ENCODE measurements at regions not wholly inside any gene's neighbourhood (a gene's known extent, or its start where the extent isn't known, plus 50 kb on each side); places are given as distances from the start of the nearest gene placed in this dataset.
"Not testable (repeated sequence)": the region's sequence is repeated elsewhere in the genome, so short reads cannot be mapped to it uniquely, and the experiment has no call there.

DNA sequence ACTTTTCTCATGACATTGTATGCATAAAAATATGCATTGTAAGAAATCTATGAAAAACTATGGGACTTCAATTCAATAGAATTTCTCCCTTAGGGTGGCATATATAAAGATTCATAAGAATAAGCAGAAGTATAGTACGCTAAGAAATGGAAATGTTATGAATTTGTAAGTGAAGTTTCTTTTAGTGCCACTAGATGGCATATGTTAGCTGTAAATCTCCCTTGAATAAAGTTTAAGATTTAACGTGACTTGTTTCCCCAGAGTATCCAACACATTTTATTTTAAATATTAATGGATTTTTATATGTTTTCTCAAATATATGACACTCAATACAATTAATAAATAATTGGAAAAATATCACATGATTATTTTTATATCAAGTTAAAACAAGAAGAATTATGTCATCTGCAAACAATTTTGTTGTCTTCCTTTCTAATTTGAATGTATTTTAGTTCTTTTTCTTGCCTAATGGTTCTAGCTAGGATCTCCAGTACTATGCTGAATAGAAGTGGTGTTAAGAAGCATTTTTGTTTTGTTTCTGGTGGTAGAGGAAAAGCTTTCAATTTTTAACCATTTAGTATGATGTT lies 287.2 kb downstream of the HGF start:
- DNase-seq (ENCODE audit: low read depth, low spot score), result no peak

DNA sequence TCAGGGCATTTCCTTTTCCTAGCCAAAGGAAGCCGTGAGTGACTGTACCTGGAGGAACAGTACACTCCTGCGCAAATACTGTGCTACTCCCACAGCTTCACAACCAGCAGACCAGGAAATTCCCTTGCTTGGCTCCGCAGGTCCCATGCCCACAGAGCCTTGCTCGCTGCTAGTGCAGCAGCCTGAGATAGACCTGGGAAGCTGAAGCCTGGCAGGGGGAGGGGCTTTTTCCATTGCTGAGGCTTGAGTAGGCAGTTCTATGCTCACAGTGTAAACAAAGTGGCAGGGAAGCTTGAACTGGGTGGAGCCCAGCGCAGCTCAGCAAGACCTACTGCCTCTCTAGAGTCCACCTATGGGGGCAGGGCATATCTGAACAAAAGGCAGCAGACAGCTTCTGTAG lies 291.2 kb downstream of the HGF start:
- DNase-seq (ENCODE audit: low read depth, low spot score), result no peak

DNA sequence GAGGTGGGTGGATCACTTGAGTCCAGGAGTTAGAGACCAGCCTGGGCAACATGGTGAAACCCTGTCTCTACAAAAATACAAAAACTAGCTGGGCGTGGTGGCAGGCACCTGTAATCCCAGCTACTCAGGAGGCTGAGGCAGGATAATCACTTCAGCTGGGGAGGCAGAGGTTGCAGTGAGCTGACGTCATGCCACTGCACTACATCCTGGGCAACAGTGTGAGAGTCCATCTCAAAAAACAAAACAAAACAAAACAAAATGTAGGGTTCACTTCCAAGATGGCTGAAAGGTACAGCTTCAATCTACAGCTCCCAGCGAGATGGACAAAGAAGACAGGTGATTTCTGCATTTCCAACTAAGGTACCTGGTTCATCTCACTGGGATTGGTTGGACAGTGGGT lies 291.6 kb downstream of the HGF start:
- DNase-seq (ENCODE audit: low read depth, low spot score), result not testable (repeated sequence)

DNA sequence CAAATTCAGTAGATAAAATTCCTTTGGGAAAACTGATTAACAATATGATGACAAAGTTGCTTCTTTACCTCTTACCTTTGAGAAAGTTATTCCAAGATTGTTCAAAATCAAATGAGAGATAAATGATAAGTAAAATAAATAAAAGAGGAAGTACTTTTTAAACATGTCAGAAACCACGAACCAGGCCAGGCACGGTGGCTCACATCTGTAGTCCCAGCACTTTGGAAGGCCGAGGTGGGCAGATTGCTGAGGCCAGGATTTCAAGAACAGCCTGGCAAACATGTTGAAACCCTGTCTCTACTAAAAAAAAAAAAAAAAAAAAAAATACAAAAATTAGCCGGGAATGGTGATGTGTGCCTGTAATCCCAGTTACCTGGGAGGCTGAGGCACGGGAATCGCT lies 296.6 kb downstream of the HGF start:
- DNase-seq (ENCODE audit: low read depth, low spot score), result no peak

- DNase-seq (ENCODE audit: low read depth, low spot score), result no peak
These were observed 299.0 kb downstream of the HGF start for GRCh38 chr7:81470724-81471379.

GRCh38 chr7:81469869-81470723 lies 299.8 kb downstream of the HGF start:
- DNase-seq (ENCODE audit: low read depth, low spot score), result no peak

- DNase-seq (ENCODE audit: low read depth, low spot score), result no peak
These were observed 300.5 kb downstream of the HGF start for GRCh38 chr7:81469153-81469868.

- no peak for DNase-seq (ENCODE audit: low read depth, low spot score)
These were observed 301.3 kb downstream of the HGF start for GRCh38 chr7:81468526-81468925.

DNA sequence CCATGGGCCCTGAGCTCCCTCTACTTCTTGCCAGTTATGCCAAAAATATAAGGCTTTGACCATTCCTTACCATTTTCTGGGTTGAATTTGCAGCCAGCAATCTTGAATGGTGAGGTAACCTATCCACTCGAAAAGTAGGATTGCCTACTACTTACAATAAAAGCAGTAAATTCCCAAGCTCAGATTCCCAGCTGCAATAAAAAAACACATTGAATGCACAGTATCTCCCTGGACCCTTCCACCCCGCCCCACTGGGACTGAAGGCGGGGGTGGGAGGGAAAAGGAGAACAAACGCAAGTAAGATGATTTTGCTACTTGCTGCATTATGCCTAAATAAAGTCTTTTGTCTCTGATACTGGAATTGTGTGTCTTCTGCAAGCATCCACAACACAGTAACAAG lies 301.9 kb downstream of the HGF start:
- DNase-seq (ENCODE audit: low read depth, low spot score), result no peak

DNA sequence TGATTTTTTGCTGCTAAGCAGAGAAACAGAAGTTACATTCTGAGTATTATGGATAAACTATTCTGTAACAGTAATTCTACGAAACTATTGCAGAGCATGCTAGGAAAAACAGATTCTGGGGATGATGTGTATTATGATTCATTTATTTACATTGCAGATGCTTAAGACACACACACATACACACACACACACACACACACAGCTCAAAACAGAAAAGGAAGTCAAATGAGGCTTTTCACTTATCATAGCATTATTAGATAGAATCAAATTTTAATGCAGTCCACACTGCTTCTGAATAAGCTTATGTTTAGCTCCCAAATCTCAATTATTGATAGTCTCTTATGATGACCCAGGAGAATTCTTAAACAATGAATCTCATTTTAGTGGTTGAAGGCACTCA lies 307.2 kb downstream of the HGF start:
- DNase-seq (ENCODE audit: low read depth, low spot score), result no peak

DNA sequence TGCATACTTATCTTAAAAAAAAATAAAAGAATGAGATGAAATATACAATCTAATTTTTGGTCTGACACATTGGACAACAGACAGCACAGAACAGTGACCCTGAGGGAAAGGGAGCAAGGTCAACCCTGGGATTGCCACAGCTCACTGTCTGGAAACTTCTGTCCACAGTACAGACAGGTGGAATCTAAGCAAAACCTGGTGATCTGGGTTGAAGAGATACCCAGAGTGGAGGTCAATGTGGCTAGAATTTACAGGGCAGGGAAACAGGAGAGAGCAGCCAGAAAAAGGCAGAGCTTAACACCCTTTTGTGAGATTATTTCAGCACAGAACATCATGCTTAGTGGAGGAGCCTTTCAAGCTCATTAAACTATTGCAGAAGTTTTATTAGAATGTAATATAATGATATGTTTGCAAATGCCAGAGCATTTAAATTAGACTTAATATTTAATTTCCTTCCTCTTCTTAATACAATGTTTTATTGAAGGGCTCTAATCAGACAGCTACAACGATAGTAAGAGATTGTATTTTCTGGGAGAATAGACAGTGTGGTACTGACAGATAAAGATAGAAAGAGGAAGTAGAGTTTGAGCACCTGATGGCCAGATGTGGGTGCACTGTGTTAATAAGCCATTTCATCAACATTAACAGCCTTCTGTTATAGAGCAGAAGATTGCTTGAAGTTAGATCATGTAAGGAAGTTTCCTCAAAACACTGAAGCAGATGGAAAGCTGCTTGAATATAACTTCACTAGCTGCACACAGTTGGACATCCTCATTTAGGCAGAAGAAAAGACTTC lies 309.4 kb downstream of the HGF start:
- no peak for DNase-seq (ENCODE audit: low read depth, low spot score)

- no peak for DNase-seq (ENCODE audit: low read depth, low spot score)
These were observed 310.4 kb downstream of the HGF start for GRCh38 chr7:81459485-81459884.

- no peak for DNase-seq (ENCODE audit: low read depth, low spot score)
These were observed 311.9 kb downstream of the HGF start for GRCh38 chr7:81457852-81458522.

GRCh38 chr7:81453770-81454169 lies 316.1 kb downstream of the HGF start:
- DNase-seq (ENCODE audit: low read depth, low spot score), result not testable (repeated sequence)

- no peak for DNase-seq (ENCODE audit: low read depth, low spot score)
These were observed 320.7 kb downstream of the HGF start for GRCh38 chr7:81449105-81449504.

DNA sequence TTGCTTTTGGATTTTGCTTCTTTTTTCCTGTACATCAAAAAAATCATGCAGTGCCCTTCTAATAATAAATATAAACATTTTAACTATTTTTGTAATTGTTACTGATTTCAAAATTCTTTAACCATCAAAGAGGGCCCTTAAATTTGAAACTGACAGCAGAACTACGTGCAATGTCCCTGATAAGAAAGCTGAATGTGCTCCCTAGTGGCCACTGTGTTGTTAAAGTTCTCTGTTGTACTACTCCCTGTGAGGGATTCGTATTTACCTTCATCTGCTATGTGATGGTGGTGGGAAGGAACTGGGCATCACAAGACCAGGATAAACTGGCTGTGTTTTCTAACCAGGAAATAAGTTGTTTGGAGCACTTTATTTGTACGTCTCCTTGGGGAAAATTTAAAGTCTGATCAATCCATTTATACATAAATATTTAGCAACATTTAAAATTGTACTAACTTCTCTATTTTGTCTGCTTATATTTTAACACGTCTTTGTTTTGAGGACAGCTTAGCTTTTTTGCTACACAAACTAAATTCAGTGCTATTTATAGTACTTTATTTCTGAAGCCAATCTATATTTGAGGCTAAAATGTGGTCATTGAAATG lies 322.4 kb downstream of the HGF start:
- DNase-seq (ENCODE audit: low read depth, low spot score), result no peak

DNA sequence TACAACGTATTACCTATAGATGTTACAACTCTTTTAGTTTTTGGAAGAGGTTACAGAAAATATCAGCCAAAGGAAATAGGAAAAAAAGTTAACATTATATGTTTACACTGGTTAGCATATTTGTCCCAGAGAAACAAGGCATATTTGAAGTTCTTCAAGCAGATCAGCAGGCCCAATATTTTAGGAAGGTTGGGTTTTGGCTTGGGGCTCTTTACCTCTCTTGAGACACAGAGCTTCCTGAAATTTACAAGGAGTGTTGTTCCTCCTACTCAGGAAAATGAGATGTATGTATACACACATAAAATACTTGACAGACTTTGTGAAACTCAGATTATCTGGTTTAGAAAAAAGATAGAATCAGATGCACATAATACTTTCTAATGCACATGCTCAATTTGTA lies 323.6 kb downstream of the HGF start:
- DNase-seq (ENCODE audit: low read depth, low spot score), result no peak

- no peak for DNase-seq (ENCODE audit: low read depth, low spot score)
These were observed 324.4 kb downstream of the HGF start for GRCh38 chr7:81445462-81445861.

- no peak for DNase-seq (ENCODE audit: low read depth, low spot score)
These were observed 328.1 kb downstream of the HGF start for GRCh38 chr7:81441750-81442149.

GRCh38 chr7:81439591-81439990 lies 330.3 kb downstream of the HGF start:
- no peak for DNase-seq (ENCODE audit: low read depth, low spot score)

Measured in pulmonary artery endothelial cell (primary cell).